K562 (cell line): ENCODE measurements at regions not wholly inside any gene's neighbourhood (a gene's known extent, or its start where the extent isn't known, plus 50 kb on each side); places are given as distances from the start of the nearest gene placed in this dataset.

ENCODE experiments used
- EP300 ChIP-seq: IDR thresholded peaks from 2 replicates; pipeline ENCODE4 v1.6.1; 2012; ENCODE audit warnings: low read length, improper control_type of control experiment
- HDAC2 ChIP-seq: fragments of 450-650 bp; IDR thresholded peaks from 2 replicates; pipeline ENCODE4 v1.6.1; 2016; ENCODE audit warnings: mild to moderate bottlenecking
- PCBP2 ChIP-seq: fragments of 200-400 bp; formaldehyde crosslinking; IDR thresholded peaks from 2 replicates; pipeline ENCODE4 v1.6.1; 2018; ENCODE audit warnings: low read length, low read depth, mild to moderate bottlenecking, moderate library complexity; ENCODE audit not compliant: poor library complexity, severe bottlenecking
- POLR2A ChIP-seq: fragments of 450-650 bp; conservative IDR thresholded peaks from 2 replicates; pipeline ENCODE4 v1.6.1; 2016
- TAF1 ChIP-seq: IDR thresholded peaks from 2 replicates; pipeline ENCODE4 v1.6.1; 2011; ENCODE audit warnings: mild to moderate bottlenecking, low read length, moderate library complexity; ENCODE audit not compliant: insufficient read depth, control insufficient read depth, severe bottlenecking; ENCODE audit errors: extremely low read depth
- TAL1 ChIP-seq: fragments of 450-650 bp; IDR thresholded peaks from 2 replicates; pipeline ENCODE4 v1.6.1; 2016; ENCODE audit warnings: mild to moderate bottlenecking
- ZFX ChIP-seq: sonication (generic); formaldehyde crosslinking; IDR thresholded peaks from 2 replicates; pipeline ENCODE4 v1.8.0; 2022; ENCODE audit warnings: mild to moderate bottlenecking, missing genetic modification reagents, moderate library complexity
- ZNF311 ChIP-seq: fragments of 250-450 bp; sonication (Bioruptor Pico); IDR thresholded peaks from 2 replicates; pipeline ENCODE4 v1.4.0; 2020; ENCODE audit warnings: mild to moderate bottlenecking, moderate library complexity
- TF ChIP-seq, protein P1 (sequence below): sonication (generic); formaldehyde crosslinking; IDR thresholded peaks from 2 replicates; pipeline ENCODE4 v1.8.0; 2023; ENCODE audit warnings: mild to moderate bottlenecking, missing genetic modification reagents
- TF ChIP-seq, protein P2 (sequence below), 3 experiments: IDR thresholded peaks in 2 of 3; conservative IDR thresholded peaks in 1 of 3; 2 replicates each; pipeline ENCODE4 v1.5.1; 2011 to 2012; ENCODE audit warnings: low read length in 3 of 3, mild to moderate bottlenecking in 3 of 3, control low read depth in 2 of 3, improper control_type of control experiment in 1 of 3, inconsistent platforms in 1 of 3, low read depth in 1 of 3, mixed read lengths in 1 of 3, moderate library complexity in 1 of 3; ENCODE audit not compliant: insufficient read depth in 2 of 3

DNA sequence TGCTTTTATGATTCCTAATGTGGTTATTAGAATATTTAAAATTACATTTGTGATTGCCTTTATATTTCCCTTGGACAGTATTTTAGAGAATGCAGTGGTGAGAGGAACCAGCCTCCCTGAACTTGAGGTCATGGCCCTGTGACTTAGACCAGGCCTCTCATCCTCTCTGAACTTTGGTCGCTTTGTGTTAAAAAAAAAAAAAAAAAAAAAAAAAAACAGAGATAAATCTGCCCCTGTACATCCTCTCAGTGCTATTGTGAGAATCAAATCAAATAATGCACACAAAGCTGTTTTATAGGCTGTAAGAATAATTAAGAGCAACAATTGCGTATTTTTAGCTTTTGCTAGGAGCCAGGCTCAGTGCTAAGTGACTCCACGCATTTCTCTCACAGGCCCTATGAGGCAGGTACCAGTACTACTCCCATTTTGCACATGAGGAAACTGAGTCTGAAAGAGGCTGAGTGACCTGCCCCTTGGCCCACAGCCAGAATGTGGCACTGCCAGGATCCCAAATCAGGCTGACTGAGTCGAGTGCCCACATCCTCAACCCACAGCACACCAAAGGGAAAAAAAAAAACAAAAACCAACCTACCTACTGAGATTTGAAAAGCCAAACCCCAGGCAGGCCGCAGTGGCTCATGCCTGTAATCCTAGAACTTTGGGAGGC is 110.3 kb upstream of the LARP1 start:
- TF ChIP-seq, protein P1, sequence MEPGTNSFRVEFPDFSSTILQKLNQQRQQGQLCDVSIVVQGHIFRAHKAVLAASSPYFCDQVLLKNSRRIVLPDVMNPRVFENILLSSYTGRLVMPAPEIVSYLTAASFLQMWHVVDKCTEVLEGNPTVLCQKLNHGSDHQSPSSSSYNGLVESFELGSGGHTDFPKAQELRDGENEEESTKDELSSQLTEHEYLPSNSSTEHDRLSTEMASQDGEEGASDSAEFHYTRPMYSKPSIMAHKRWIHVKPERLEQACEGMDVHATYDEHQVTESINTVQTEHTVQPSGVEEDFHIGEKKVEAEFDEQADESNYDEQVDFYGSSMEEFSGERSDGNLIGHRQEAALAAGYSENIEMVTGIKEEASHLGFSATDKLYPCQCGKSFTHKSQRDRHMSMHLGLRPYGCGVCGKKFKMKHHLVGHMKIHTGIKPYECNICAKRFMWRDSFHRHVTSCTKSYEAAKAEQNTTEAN (CRISPR knock-in tag): no peak
- TF ChIP-seq PCBP2: no peak
- TF ChIP-seq POLR2A: no peak
- TF ChIP-seq, protein P2, sequence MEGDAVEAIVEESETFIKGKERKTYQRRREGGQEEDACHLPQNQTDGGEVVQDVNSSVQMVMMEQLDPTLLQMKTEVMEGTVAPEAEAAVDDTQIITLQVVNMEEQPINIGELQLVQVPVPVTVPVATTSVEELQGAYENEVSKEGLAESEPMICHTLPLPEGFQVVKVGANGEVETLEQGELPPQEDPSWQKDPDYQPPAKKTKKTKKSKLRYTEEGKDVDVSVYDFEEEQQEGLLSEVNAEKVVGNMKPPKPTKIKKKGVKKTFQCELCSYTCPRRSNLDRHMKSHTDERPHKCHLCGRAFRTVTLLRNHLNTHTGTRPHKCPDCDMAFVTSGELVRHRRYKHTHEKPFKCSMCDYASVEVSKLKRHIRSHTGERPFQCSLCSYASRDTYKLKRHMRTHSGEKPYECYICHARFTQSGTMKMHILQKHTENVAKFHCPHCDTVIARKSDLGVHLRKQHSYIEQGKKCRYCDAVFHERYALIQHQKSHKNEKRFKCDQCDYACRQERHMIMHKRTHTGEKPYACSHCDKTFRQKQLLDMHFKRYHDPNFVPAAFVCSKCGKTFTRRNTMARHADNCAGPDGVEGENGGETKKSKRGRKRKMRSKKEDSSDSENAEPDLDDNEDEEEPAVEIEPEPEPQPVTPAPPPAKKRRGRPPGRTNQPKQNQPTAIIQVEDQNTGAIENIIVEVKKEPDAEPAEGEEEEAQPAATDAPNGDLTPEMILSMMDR (IDR thresholded peaks at IDR 0.05 in 2 of 3, conservative IDR thresholded peaks at IDR 0.05 in 1 of 3; ENCODE audit: insufficient read depth in 2 of 3, low read depth in 1 of 3, low read length in 3 of 3): no peak
- TF ChIP-seq TAL1: no peak
- no peak for TF ChIP-seq ZNF311 (CRISPR knock-in tag)
- TF ChIP-seq HDAC2: no peak
- no peak for TF ChIP-seq TAF1
- no peak for TF ChIP-seq EP300
- no peak for TF ChIP-seq ZFX (CRISPR knock-in tag)
